A549 (cell line): ENCODE measurements at regions not wholly inside any gene's neighbourhood (a gene's known extent, or its start where the extent isn't known, plus 50 kb on each side); places are given as distances from the start of the nearest gene placed in this dataset.
A peak's percentile ranks its signal among the peaks of the same experiment; 100 is the strongest.

Experiments used
- ATAC-seq, 2 experiments: fragments of 200-7000 bp in 1 of 2; fragments of >200 bp in 1 of 2; cut with Nextera tagmentation in 1 of 2; cut with Tn5 transposase in 1 of 2; 3 replicates each; pipeline versions ENCODE4 v1.8.0 to v1.9.1; 2018 to 2020; ENCODE audit warnings: mild to moderate bottlenecking in 1 of 2, moderate library complexity in 1 of 2
- CTCF ChIA-PET: fragments of 300-600 bp; sonication (Branson Sonifier 250); formaldehyde crosslinking; extraction: SDS; loops from one replicate; lab custom pipeline; 2021; ENCODE audit warnings: antibody characterized with exemption, inconsistent platforms; lab: Yijun Ruan, JAX
- POLR2A ChIA-PET: fragments of 350-600 bp; formaldehyde crosslinking; extraction: SDS; loops from one replicate; lab custom pipeline; 2021; ENCODE audit warnings: antibody characterized with exemption, inconsistent platforms; lab: Yijun Ruan, JAX
- DNase-seq, 2 experiments: peaks; one replicate each; pipeline versions ENCODE4 v3.0.0 to v3.0.0-alpha.2; 2011 to 2016; ENCODE audit warnings: low read depth in 1 of 2, low spot score in 1 of 2
- FAIRE-seq: peaks from 2 replicates; lab custom pipeline; 2011; peaks lifted over from hg19 to GRCh38; lab: Jason Lieb, UNC
- H3K27ac ChIP-seq, 2 experiments: fragments of >200 bp; sonication (Bioruptor Twin); formaldehyde crosslinking; 3 replicates each; pipeline ENCODE4 v1.5.1; 2016 to 2017
- H3K4me1 ChIP-seq: fragments of >200 bp; sonication (Bioruptor Twin); formaldehyde crosslinking; 3 replicates; pipeline ENCODE4 v1.6.1; 2016
- H3K4me2 ChIP-seq: fragments of >200 bp; sonication (Bioruptor Twin); formaldehyde crosslinking; 3 replicates; pipeline ENCODE4 v1.6.1; 2016
- H3K4me3 ChIP-seq: fragments of >200 bp; sonication (Bioruptor Twin); formaldehyde crosslinking; 3 replicates; pipeline ENCODE4 v1.5.1; 2016
- H3K9me3 ChIP-seq: fragments of >200 bp; sonication (Bioruptor Twin); formaldehyde crosslinking; 3 replicates; pipeline ENCODE4 v1.6.1; 2016
- ATOH8 ChIP-seq: fragments of 250-450 bp; sonication (Bioruptor Pico); IDR thresholded peaks from 2 replicates; pipeline ENCODE4 v1.5.0; 2020; ENCODE audit warnings: low read depth, mild to moderate bottlenecking, moderate library complexity
- BCL3 ChIP-seq: fragments of >200 bp; sonication (Bioruptor Twin); formaldehyde crosslinking; IDR thresholded peaks from 3 replicates; pipeline ENCODE4 v1.6.1; 2016
- CBX2 ChIP-seq: fragments of 200-600 bp; sonication (generic); IDR thresholded peaks from 2 replicates; pipeline ENCODE4 v1.6.1; 2016; ENCODE audit warnings: low read depth, mild to moderate bottlenecking, borderline replicate concordance
- CBX8 ChIP-seq: fragments of 200-600 bp; sonication (generic); IDR thresholded peaks from 2 replicates; pipeline ENCODE4 v1.6.1; 2016
- CHD4 ChIP-seq: fragments of 200-600 bp; sonication (generic); IDR thresholded peaks from 2 replicates; pipeline ENCODE4 v1.6.1; 2016; ENCODE audit warnings: antibody characterized with exemption, mild to moderate bottlenecking, borderline replicate concordance
- E2F6 ChIP-seq: IDR thresholded peaks from 2 replicates; pipeline ENCODE4 v1.6.1; 2012; ENCODE audit warnings: low read depth, borderline replicate concordance
- EHMT2 ChIP-seq: fragments of 200-600 bp; sonication (generic); IDR thresholded peaks from 2 replicates; pipeline ENCODE4 v1.6.1; 2016; ENCODE audit warnings: antibody characterized with exemption, low read depth, mild to moderate bottlenecking, moderate library complexity
- FOSL2 ChIP-seq, 2 experiments: fragments of 450-650 bp in 1 of 2; fragments of >200 bp in 1 of 2; sonication (Bioruptor Twin) in 1 of 2; formaldehyde crosslinking; IDR thresholded peaks; 2 replicates each; pipeline versions ENCODE4 v1.5.0 to v1.6.1; 2016 to 2020; ENCODE audit warnings: mild to moderate bottlenecking in 1 of 2, moderate library complexity in 1 of 2
- FOXS1 ChIP-seq: fragments of 250-450 bp; sonication (Bioruptor Pico); IDR thresholded peaks from 2 replicates; pipeline ENCODE4 v1.5.0; 2020; ENCODE audit warnings: mild to moderate bottlenecking, moderate library complexity
- HEYL ChIP-seq: fragments of 250-450 bp; sonication (Bioruptor Pico); IDR thresholded peaks from 2 replicates; pipeline ENCODE4 v1.8.0; 2021; ENCODE audit warnings: mild to moderate bottlenecking, moderate library complexity
- HMGXB4 ChIP-seq: fragments of 250-450 bp; sonication (Bioruptor Pico); IDR thresholded peaks from 2 replicates; pipeline ENCODE4 v1.5.0; 2021; ENCODE audit warnings: mild to moderate bottlenecking, moderate library complexity, borderline replicate concordance
- HOXB5 ChIP-seq: fragments of 250-450 bp; sonication (Bioruptor Pico); IDR thresholded peaks from 2 replicates; pipeline ENCODE4 v1.5.0; 2020; ENCODE audit warnings: mild to moderate bottlenecking, moderate library complexity
- JUNB ChIP-seq: fragments of >200 bp; sonication (Bioruptor Twin); formaldehyde crosslinking; IDR thresholded peaks from 2 replicates; pipeline ENCODE4 v1.6.1; 2016
- KDM1A ChIP-seq: fragments of 200-600 bp; sonication (generic); IDR thresholded peaks from 2 replicates; pipeline ENCODE4 v1.6.1; 2016; ENCODE audit warnings: low read depth, mild to moderate bottlenecking
- KDM5A ChIP-seq: fragments of 200-600 bp; sonication (generic); IDR thresholded peaks from 2 replicates; pipeline ENCODE4 v1.6.1; 2016; ENCODE audit warnings: antibody characterized with exemption, mild to moderate bottlenecking
- MAFK ChIP-seq: fragments of 450-650 bp; IDR thresholded peaks from 2 replicates; pipeline ENCODE4 v1.6.1; 2014; ENCODE audit not compliant: partially characterized antibody
- MAX ChIP-seq: IDR thresholded peaks from 2 replicates; pipeline ENCODE4 v1.6.1; 2012
- MAZ ChIP-seq: fragments of 150-350 bp; IDR thresholded peaks from 2 replicates; pipeline ENCODE4 v1.6.1; 2014; ENCODE audit warnings: antibody characterized with exemption, low read depth, low read length, borderline replicate concordance
- MYC ChIP-seq: IDR thresholded peaks from 2 replicates; pipeline ENCODE4 v1.6.1; 2012; ENCODE audit warnings: mild to moderate bottlenecking, inconsistent platforms, low read length, improper control_type of control experiment, borderline replicate concordance
- POLR2A ChIP-seq: IDR thresholded peaks from 2 replicates; pipeline ENCODE4 v1.6.1; 2012; ENCODE audit warnings: mild to moderate bottlenecking, low read length
- RARB ChIP-seq: fragments of 250-450 bp; sonication (Bioruptor Pico); IDR thresholded peaks from 2 replicates; pipeline ENCODE4 v1.8.0; 2021; ENCODE audit warnings: mild to moderate bottlenecking, moderate library complexity
- RCOR1 ChIP-seq: fragments of 150-350 bp; IDR thresholded peaks from 2 replicates; pipeline ENCODE4 v1.6.1; 2014; ENCODE audit warnings: antibody characterized with exemption, low read length, low read depth
- RNF2 ChIP-seq: fragments of 200-600 bp; sonication (generic); IDR thresholded peaks from 2 replicates; pipeline ENCODE4 v1.6.1; 2016; ENCODE audit warnings: low read depth, mild to moderate bottlenecking, antibody characterized with exemption, moderate library complexity, borderline replicate concordance
- SREBF2 ChIP-seq: fragments of 450-650 bp; IDR thresholded peaks from 2 replicates; pipeline ENCODE4 v1.6.1; 2014; ENCODE audit warnings: mild to moderate bottlenecking, moderate library complexity
- TP53 ChIP-seq: fragments of 250-450 bp; sonication (Bioruptor Pico); IDR thresholded peaks from 2 replicates; pipeline ENCODE4 v1.5.0; 2021; ENCODE audit warnings: mild to moderate bottlenecking, moderate library complexity
- ZSCAN20 ChIP-seq: fragments of 250-450 bp; sonication (Bioruptor Pico); IDR thresholded peaks from 2 replicates; pipeline ENCODE4 v1.8.0; 2022; ENCODE audit warnings: mild to moderate bottlenecking, moderate library complexity
- WGBS: methylation state at CpG from one replicate; pipeline ENCODE4 v1.1.6; 2017; ENCODE audit errors: missing lambda C conversion rate; 5-methylcytosine and 5-hydroxymethylcytosine counted together

GRCh38 chr11:101288392-101288791, 158.8 kb upstream of the PGR start:
- no peak for DNase-seq
- no peaks in the 10 kb centered on the region for H3K9me3 ChIP-seq
- TF ChIP-seq CHD4 (no peak), E2F6 (no peak), JUNB (no peak), ATOH8 (CRISPR knock-in tag) (no peak)
- no peaks in the 10 kb centered on the region for H3K4me1 ChIP-seq
- CTCF ChIA-PET: no interaction called here
- ATAC-seq: no peak
- H3K27ac ChIP-seq: no peak overlapping the region
- no peak overlapping the region for H3K4me3 ChIP-seq
- H3K4me2 ChIP-seq: no peak overlapping the region
- WGBS: 2% methylated on average over 3 of the region's 3 CpGs
- no peak for FAIRE-seq
- POLR2A ChIA-PET: no interaction called here

- DNase-seq (no peak), FAIRE-seq (no peak), ATAC-seq (no peak)
- POLR2A ChIA-PET: no interaction called here
- Histone ChIP-seq H3K4me3 (no peak overlapping the region), H3K27ac (no peak overlapping the region), H3K9me3 (no peaks in the 10 kb centered on the region), H3K4me1 (no peaks in the 10 kb centered on the region), H3K4me2 (no peak overlapping the region)
- CTCF ChIA-PET: no interaction called here
- 11% methylated on average over 1 of the region's 1 CpG for WGBS
- TF ChIP-seq CBX2 (no peak), MAX (no peak), MAFK (peak; percentile 34), RCOR1 (no peak)
Measured at GRCh38 chr11:101279728-101280127, 150.1 kb upstream of the PGR start.

GRCh38 chr11:101278286-101278685, 148.7 kb upstream of the PGR start:
- ATAC-seq: no peak
- POLR2A ChIA-PET: no interaction called here
- Histone ChIP-seq H3K27ac (no peak overlapping the region), H3K4me3 (no peak overlapping the region), H3K9me3 (no peaks in the 10 kb centered on the region), H3K4me1 (no peaks in the 10 kb centered on the region), H3K4me2 (no peak overlapping the region)
- FAIRE-seq: no peak
- CTCF ChIA-PET: no interaction called here
- TF ChIP-seq MYC: no peak
- TF ChIP-seq ATOH8 (CRISPR knock-in tag): no peak
- no peak for TF ChIP-seq POLR2A
- no peak for TF ChIP-seq FOSL2 (IDR thresholded peaks at IDR 0.05)
- TF ChIP-seq FOSL2 (CRISPR knock-in tag; IDR thresholded peaks at IDR 0.05): no peak
- no peak for TF ChIP-seq SREBF2
- no peak for TF ChIP-seq HEYL (CRISPR knock-in tag)
- no peak for TF ChIP-seq ZSCAN20
- TF ChIP-seq RNF2: no peak
- no peak for TF ChIP-seq KDM5A
- TF ChIP-seq E2F6: no peak
- TF ChIP-seq MAZ: no peak
- no peak for TF ChIP-seq CBX8
- TF ChIP-seq EHMT2: no peak
- no peak for TF ChIP-seq FOXS1 (CRISPR knock-in tag)
- no peak for TF ChIP-seq RARB (CRISPR knock-in tag)
- no peak for TF ChIP-seq KDM1A
- no peak for TF ChIP-seq BCL3
- no peak for TF ChIP-seq TP53
- TF ChIP-seq HMGXB4: no peak
- TF ChIP-seq HOXB5: no peak
- DNase-seq: no peak
